Duodenal mucosa (tissue), 2 donors: ENCODE measurements at regions not wholly inside any gene's neighbourhood (a gene's known extent, or its start where the extent isn't known, plus 50 kb on each side); places are given as distances from the start of the nearest gene placed in this dataset.

Experiments
- H3K27ac ChIP-seq: one replicate; pipeline ENCODE4 v1.7.0; 2013; ENCODE audit warnings: low read depth, low read length
- H3K27me3 ChIP-seq, 2 donors: one replicate each; pipeline ENCODE4 v1.7.0; 2013; ENCODE audit warnings: low read length in 2 of 2, control low read depth in 1 of 2; ENCODE audit not compliant: insufficient read depth in 2 of 2, control insufficient read depth in 1 of 2
- H3K36me3 ChIP-seq, 2 donors: one replicate each; pipeline ENCODE4 v1.7.0; 2013; ENCODE audit warnings: low read length in 2 of 2, control low read depth in 1 of 2; ENCODE audit not compliant: insufficient read depth in 2 of 2, control insufficient read depth in 1 of 2
- H3K4me1 ChIP-seq, 2 donors: one replicate each; pipeline ENCODE4 v1.7.0; 2013; ENCODE audit warnings: low read length in 2 of 2, control low read depth in 1 of 2; ENCODE audit not compliant: insufficient read depth in 2 of 2, control insufficient read depth in 1 of 2
- H3K4me3 ChIP-seq, 2 donors: one replicate each; pipeline ENCODE4 v1.7.0; 2013; ENCODE audit warnings: low read length in 2 of 2, low read depth in 1 of 2
- H3K9ac ChIP-seq, 2 donors: one replicate each; pipeline ENCODE4 v1.7.0; 2013; ENCODE audit warnings: low read length in 2 of 2, low read depth in 1 of 2
- H3K9me3 ChIP-seq, 2 donors: one replicate each; pipeline ENCODE4 v1.7.0; 2013; ENCODE audit warnings: low read length in 2 of 2, control low read depth in 1 of 2; ENCODE audit not compliant: control insufficient read depth in 1 of 2

GRCh38 chr6:112799889-112800288, 452.8 kb downstream of the RFPL4B start:
- Histone ChIP-seq H3K9ac (no peak overlapping the region), H3K27me3 (no peaks in the 10 kb centered on the region), H3K27ac (no peak overlapping the region), H3K36me3 (no peaks in the 10 kb centered on the region), H3K4me1 (no peaks in the 10 kb centered on the region), H3K9me3 (no peaks in the 10 kb centered on the region), H3K4me3 (no peak overlapping the region)

DNA sequence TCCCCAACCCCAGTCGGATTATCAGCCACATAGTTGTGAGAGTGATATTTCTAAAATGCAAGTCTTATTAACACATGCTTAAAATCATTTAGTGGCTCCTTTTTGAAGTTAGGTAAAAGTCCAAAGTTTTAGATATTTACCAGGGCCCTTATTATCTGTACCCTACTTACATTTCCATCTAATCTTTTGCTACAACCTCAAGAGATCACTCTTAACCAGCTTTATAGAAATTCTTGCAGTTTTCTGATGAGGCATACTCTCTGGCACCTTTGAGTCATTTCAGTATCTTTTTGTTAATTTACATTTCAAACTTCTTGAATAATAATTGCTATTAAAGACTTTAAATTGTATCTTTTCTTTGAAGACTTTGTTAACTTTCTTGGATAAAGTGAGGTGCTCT, 453.3 kb downstream of the RFPL4B start:
- no peaks in the 10 kb centered on the region for H3K4me1 ChIP-seq
- H3K9me3 ChIP-seq = no peaks in the 10 kb centered on the region
- no peak overlapping the region for H3K4me3 ChIP-seq
- H3K27ac ChIP-seq = no peak overlapping the region
- no peak overlapping the region for H3K9ac ChIP-seq
- H3K36me3 ChIP-seq = no peaks in the 10 kb centered on the region
- H3K27me3 ChIP-seq = no peaks in the 10 kb centered on the region

GRCh38 chr6:112800916-112801315, 453.8 kb downstream of the RFPL4B start:
- no peak overlapping the region for H3K4me3 ChIP-seq
- no peak overlapping the region for H3K9ac ChIP-seq
- no peak overlapping the region for H3K27ac ChIP-seq
- no peaks in the 10 kb centered on the region for H3K27me3 ChIP-seq
- H3K4me1 ChIP-seq = no peaks in the 10 kb centered on the region
- no peaks in the 10 kb centered on the region for H3K9me3 ChIP-seq
- no peaks in the 10 kb centered on the region for H3K36me3 ChIP-seq

GRCh38 chr6:112801468-112802080, 454.4 kb downstream of the RFPL4B start:
- H3K9ac ChIP-seq = no peak overlapping the region
- H3K9me3 ChIP-seq = no peaks in the 10 kb centered on the region
- H3K27me3 ChIP-seq = no peaks in the 10 kb centered on the region
- H3K4me1 ChIP-seq = no peaks in the 10 kb centered on the region
- no peak overlapping the region for H3K4me3 ChIP-seq
- no peak overlapping the region for H3K27ac ChIP-seq
- H3K36me3 ChIP-seq = no peaks in the 10 kb centered on the region

DNA sequence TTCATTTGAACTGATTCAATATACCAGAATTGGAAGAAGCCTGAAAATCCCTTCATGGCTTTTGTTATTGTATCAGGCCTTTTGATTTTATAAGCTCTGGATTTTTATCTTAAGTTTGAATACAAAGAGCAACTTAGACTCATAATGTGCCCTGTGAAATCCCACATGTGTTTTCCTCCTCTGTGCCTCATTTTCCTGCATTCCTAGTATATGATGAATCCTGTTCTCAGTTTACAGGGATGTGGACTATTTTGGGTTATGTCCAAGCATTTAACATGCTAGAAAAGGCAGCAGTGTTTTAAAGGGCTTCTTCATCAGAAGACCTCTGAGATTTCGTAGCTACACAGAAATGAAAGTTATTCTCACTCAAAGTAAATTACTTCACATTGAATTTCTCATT, 455.0 kb downstream of the RFPL4B start:
- Histone ChIP-seq H3K27me3 (no peaks in the 10 kb centered on the region), H3K27ac (no peak overlapping the region), H3K36me3 (no peaks in the 10 kb centered on the region), H3K4me1 (no peaks in the 10 kb centered on the region), H3K9me3 (no peaks in the 10 kb centered on the region), H3K4me3 (no peak overlapping the region), H3K9ac (no peak overlapping the region)

DNA sequence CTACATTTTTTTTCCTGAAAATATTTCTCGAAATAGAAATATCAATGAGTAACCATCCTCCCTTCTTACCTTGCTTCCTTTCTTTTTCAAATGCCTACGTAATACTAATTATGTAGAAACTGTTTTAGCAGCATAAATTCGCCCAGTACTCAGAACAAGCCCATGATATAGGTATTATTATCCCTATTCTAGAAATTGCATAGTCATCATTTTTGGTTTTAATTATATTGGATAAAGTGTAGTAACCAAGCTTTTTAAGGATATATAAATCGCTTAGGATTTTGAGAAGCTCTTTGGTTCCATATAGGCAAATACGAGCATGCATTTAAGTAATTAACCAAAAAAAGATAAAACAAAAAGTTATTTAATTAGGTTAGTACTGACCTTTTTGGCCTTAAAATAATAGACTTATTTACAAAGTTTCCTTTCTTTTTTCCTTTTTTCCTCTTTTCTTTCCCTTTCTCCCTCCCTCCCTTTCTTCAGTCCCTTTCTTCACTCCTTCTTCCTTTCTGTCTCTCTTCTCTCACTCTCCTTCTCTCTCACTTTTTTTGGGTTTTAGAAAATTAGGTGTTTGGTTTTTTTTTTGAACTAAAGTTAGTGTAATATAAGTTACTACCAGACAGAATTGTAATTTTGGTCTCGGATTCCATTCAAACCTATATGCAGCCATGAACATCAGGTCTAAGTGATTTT, 457.7 kb downstream of the RFPL4B start:
- Histone ChIP-seq H3K27ac (no peak overlapping the region), H3K36me3 (no peaks in the 10 kb centered on the region), H3K4me3 (no peak overlapping the region), H3K9ac (no peak overlapping the region), H3K27me3 (no peaks in the 10 kb centered on the region), H3K4me1 (no peaks in the 10 kb centered on the region), H3K9me3 (no peaks in the 10 kb centered on the region)

DNA sequence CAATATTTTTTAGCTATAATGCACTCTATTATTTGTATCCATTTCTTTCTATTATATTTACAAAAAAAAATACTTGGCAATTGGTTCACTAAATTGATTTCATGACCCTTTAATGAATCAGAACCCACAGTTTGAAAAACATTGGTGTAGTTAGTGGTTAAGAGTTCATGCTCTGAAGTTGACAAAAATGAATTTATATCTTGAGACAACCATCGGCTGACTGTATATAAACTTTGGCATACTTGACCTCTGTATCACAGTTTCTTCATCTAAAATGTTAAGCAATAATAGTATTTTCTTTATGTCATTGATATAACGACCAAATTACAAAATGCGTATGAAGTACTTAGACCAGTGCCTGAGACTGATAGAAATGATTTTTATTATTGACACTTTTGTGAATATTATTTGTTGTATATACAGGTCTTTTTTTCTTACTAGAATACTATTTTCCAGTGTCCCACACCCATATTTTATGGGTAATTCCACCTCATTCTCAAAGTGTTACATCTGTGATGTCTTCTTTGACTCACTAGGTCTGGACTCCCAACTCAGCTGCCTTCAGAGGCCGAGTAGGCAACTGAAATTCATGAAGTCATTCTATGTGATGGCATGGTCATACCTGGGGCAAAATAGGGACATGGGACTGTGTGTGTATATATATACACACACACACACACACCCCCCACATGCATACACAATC, 459.2 kb downstream of the RFPL4B start:
- Histone ChIP-seq H3K4me1 (no peaks in the 10 kb centered on the region), H3K36me3 (no peaks in the 10 kb centered on the region), H3K9ac (no peak overlapping the region), H3K27me3 (no peaks in the 10 kb centered on the region), H3K27ac (no peak overlapping the region), H3K4me3 (no peak overlapping the region), H3K9me3 (no peaks in the 10 kb centered on the region)

GRCh38 chr6:112821476-112821875, 474.3 kb downstream of the RFPL4B start:
- Histone ChIP-seq H3K9me3 (no peaks in the 10 kb centered on the region), H3K27me3 (no peaks in the 10 kb centered on the region), H3K9ac (no peak overlapping the region), H3K36me3 (no peaks in the 10 kb centered on the region), H3K4me3 (no peak overlapping the region), H3K4me1 (no peaks in the 10 kb centered on the region), H3K27ac (no peak overlapping the region)

GRCh38 chr6:112822769-112823168, 475.6 kb downstream of the RFPL4B start:
- no peak overlapping the region for H3K27ac ChIP-seq
- no peak overlapping the region for H3K9ac ChIP-seq
- no peaks in the 10 kb centered on the region for H3K36me3 ChIP-seq
- no peaks in the 10 kb centered on the region for H3K9me3 ChIP-seq
- H3K27me3 ChIP-seq = no peaks in the 10 kb centered on the region
- H3K4me3 ChIP-seq = no peak overlapping the region
- no peaks in the 10 kb centered on the region for H3K4me1 ChIP-seq

GRCh38 chr6:112827793-112828192, 480.7 kb downstream of the RFPL4B start:
- no peak overlapping the region for H3K27ac ChIP-seq
- H3K9me3 ChIP-seq = no peaks in the 10 kb centered on the region
- no peaks in the 10 kb centered on the region for H3K27me3 ChIP-seq
- H3K4me3 ChIP-seq = no peak overlapping the region
- no peak overlapping the region for H3K9ac ChIP-seq
- H3K4me1 ChIP-seq = no peaks in the 10 kb centered on the region
- no peaks in the 10 kb centered on the region for H3K36me3 ChIP-seq
